AG09319 (cell line): ENCODE measurements at regions not wholly inside any gene's neighbourhood (a gene's known extent, or its start where the extent isn't known, plus 50 kb on each side); places are given as distances from the start of the nearest gene placed in this dataset.

Experiments
- DNase-seq: peaks from one replicate; pipeline ENCODE4 v3.0.0-alpha.2; 2010; ENCODE audit warnings: low read depth; ENCODE audit errors: extremely low read depth
- TF ChIP-seq, protein P1 (sequence below): IDR thresholded peaks from 2 replicates; pipeline ENCODE4 v1.5.1; 2011; ENCODE audit warnings: low read depth, mild to moderate bottlenecking, inconsistent platforms, low read length, moderate library complexity

DNA sequence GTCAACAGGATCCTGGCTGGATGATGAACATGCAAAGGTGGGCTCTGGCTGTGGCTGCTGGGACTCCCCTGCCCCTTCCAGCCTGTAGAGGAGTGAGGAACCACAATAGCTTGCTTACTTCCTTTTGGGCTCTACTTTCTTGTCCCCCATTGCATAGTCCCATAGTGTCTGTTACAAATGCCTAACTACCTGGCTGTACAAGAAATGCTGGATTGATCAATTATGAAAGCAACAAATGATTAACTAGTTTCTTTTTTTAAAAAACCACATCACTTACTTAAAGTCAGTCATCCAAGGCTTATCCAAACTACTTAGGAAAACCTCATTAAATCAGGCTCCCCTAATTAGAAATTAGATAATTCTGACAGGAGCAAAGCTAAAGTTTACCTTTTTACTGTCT lies 514.1 kb upstream of the PKN2 start:
- DNase-seq: no peak
- TF ChIP-seq, protein P1, sequence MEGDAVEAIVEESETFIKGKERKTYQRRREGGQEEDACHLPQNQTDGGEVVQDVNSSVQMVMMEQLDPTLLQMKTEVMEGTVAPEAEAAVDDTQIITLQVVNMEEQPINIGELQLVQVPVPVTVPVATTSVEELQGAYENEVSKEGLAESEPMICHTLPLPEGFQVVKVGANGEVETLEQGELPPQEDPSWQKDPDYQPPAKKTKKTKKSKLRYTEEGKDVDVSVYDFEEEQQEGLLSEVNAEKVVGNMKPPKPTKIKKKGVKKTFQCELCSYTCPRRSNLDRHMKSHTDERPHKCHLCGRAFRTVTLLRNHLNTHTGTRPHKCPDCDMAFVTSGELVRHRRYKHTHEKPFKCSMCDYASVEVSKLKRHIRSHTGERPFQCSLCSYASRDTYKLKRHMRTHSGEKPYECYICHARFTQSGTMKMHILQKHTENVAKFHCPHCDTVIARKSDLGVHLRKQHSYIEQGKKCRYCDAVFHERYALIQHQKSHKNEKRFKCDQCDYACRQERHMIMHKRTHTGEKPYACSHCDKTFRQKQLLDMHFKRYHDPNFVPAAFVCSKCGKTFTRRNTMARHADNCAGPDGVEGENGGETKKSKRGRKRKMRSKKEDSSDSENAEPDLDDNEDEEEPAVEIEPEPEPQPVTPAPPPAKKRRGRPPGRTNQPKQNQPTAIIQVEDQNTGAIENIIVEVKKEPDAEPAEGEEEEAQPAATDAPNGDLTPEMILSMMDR: no peak

DNA sequence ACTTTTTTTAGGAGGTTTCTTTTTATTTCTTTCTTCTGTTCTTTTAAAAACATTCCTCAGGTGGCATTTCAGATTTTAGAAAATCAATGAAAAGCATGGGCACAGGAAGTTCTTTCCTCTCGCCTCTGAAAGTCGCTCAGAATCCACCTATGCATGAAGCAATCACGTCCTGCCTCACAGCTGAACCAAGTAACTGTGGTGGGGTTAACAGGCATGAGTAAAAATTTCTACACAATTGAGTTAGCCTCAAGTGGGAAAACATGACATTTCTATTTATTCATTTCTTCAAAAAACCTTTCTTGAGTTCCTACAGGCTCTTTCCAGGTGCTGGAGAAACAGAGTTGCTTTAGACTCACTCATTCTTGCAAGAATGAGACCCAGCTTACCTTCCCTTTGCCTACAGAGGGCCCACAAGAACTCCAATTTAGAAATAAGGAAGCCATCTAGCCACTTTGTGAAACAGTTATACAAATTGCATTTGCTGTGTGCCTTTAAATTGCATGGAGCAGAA lies 508.9 kb upstream of the PKN2 start:
- no peak for DNase-seq
- TF ChIP-seq, protein P1: no peak

DNA sequence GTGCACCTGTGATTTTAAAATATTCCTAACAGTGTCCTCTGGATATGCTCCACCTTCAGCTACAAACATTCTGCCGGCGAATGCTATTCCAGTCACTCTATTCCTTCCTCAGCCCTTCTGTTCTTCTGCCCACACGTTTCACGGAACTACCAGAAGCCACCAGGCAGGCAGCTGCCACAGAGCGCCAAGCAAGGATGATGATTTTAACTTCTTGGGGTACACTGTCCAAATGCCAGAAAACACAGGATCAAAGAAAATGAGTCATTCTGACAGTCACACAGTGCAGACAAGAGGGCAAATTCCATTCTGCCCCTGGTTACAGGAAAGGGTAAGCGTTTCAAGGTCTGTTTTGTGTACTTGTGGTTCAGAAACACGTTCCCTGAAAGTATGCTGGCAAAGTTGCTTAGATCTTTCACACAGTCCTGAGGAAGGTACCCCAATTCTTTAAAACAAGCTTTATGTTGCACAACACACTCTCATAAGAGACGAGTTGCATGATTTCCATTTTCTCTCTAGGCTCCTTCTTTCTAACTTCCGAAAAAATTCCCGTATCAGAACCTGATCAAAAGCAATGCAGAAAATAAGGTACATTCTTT lies 508.3 kb upstream of the PKN2 start:
- TF ChIP-seq, protein P1: no peak
- DNase-seq: no peak

DNA sequence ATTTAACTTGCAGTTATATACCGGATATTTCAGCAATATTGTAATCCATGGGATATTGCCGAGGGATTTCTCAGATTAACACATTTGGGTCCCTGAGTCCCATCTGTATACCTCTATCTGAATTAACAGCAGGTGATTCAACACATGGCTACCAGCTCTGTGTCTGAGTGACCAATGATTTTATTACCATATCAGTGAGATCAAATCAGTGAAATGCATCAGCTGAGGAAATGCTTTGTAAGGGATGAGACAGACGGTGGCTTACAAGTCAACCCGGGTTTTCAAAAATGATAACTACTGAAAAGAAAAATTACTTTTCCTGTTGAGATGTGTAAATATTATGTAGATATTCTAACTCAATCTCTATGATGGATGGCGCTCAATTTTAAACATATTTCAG lies 504.1 kb upstream of the PKN2 start:
- no peak for DNase-seq
- TF ChIP-seq, protein P1: no peak

DNA sequence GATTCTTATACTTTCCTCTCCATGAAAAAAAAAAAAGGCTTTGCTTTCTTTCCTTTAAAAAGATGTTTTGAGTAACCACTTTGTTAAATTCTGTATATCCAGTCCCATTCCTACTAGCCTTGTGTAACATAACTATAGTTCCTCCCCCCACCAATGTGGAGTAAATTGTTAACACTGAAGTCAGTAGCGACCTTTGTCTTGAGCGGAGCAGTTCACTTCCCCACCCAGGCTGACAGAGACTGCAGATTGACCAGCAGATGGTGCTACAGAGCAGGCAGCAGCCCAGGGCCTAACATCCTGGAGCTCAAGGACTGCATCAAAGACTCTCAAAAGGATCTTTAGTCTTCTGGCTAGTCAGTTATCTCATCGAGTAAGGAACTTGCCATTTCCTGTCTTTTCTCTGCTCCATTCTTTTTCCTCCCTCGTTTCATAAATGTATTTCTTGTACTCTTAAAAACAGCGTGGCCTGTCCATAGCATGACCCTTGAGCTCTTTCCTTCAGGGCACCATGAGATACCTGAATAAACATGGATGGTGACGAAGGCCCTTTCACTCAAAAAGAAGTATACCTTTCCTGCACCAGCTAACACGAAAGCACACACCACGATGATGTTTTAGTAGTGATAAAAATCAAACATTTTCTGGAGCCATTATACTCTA lies 503.5 kb upstream of the PKN2 start:
- peak; percentile 44 for DNase-seq
- TF ChIP-seq, protein P1: no peak; the same call in none of the 2 replicates

DNA sequence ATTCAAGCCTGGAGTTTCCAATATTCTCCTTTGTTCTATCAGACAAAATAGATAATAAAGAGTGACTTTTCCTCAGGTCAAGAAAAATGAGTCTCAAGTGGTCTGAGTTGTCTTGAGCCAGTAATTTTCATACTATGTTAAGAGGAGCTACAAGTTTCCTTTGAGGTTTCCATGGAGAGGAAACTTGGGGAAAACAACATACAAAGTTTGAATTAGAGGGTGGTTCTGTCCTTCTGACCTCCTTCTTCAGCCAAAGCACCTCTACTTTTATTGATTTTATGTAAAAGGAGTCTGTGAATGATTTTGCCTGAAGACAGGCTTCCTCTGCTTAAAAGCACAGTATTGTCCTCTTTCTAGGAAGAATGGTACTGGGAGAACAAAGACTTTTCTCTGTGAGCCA lies 497.2 kb upstream of the PKN2 start:
- DNase-seq: no peak
- TF ChIP-seq, protein P1: no peak

DNA sequence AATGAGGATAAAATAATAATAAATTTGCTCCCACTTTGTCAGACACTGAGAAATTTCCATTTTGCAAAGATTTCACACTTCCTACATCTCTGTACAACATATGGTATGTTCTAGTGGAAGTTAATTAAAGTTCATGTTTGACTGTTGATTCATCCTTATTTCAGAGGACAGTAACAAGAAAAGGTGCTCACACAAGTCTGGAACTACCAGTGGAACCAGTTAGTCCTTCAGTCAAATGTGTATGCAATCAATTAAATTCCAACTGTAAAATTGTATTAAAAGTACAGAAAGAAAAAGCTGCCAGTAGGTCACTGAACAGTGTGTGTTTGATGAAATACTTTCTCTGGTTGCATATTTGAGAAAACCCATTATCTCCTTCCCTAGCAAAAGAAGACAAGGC lies 496.0 kb upstream of the PKN2 start:
- no peak for DNase-seq
- TF ChIP-seq, protein P1: no peak
